GM12864 (cell line): ENCODE measurements at regions not wholly inside any gene's neighbourhood (a gene's known extent, or its start where the extent isn't known, plus 50 kb on each side); places are given as distances from the start of the nearest gene placed in this dataset.
"Not testable (repeated sequence)": the region's sequence is repeated elsewhere in the genome, so short reads cannot be mapped to it uniquely, and the experiment has no call there.

Experiments
- DNase-seq: peaks from one replicate; pipeline ENCODE4 v3.0.0-alpha.2; 2011; ENCODE audit warnings: low read depth
- H3K4me3 ChIP-seq: 2 replicates; pipeline ENCODE4 v1.5.1; 2011; ENCODE audit warnings: mild to moderate bottlenecking, low read depth, low read length, control low read depth
- TF ChIP-seq, protein P1 (sequence below): IDR thresholded peaks from 2 replicates; pipeline ENCODE4 v1.5.1; 2011; ENCODE audit warnings: low read depth, mild to moderate bottlenecking, moderate library complexity, low read length, control low read depth, inconsistent platforms; ENCODE audit errors: missing control alignments

DNA sequence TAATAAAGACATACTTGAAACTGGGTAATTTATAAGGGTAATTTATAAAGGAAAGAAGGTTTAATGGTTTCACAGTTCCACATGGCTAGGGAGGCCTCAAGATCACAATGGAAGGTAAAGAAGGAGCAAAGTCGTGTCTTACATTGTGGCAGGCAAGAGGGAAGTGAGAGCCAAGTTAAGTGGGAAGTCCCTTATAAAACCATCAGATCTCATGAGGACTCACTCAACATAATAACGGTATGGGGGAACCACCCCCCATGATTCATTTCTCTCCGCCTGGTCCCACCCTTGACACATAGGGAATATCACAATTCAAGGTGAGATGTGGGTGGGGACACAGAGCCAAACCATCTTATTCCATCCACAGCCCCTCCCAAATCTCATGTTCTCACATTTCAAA, 76.8 kb upstream of the ZNF678 start:
- no peak overlapping the region for H3K4me3 ChIP-seq
- TF ChIP-seq, protein P1, sequence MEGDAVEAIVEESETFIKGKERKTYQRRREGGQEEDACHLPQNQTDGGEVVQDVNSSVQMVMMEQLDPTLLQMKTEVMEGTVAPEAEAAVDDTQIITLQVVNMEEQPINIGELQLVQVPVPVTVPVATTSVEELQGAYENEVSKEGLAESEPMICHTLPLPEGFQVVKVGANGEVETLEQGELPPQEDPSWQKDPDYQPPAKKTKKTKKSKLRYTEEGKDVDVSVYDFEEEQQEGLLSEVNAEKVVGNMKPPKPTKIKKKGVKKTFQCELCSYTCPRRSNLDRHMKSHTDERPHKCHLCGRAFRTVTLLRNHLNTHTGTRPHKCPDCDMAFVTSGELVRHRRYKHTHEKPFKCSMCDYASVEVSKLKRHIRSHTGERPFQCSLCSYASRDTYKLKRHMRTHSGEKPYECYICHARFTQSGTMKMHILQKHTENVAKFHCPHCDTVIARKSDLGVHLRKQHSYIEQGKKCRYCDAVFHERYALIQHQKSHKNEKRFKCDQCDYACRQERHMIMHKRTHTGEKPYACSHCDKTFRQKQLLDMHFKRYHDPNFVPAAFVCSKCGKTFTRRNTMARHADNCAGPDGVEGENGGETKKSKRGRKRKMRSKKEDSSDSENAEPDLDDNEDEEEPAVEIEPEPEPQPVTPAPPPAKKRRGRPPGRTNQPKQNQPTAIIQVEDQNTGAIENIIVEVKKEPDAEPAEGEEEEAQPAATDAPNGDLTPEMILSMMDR = no peak
- DNase-seq = no peak

DNA sequence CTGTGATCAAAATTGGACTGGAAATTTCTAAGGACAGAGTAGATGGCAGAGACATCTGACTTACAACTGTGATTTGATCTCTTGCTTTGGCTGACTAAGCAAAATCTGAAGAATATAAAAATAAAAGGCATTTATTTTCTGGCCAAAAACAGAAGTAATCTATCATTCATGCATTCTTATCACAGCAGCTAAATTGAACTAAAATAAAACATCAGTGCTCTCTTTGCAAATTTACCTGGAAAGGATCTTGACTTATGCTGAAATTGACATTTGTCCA, 81.4 kb upstream of the ZNF678 start:
- H3K4me3 ChIP-seq = no peak overlapping the region
- DNase-seq = no peak
- TF ChIP-seq, protein P1 = no peak

DNA sequence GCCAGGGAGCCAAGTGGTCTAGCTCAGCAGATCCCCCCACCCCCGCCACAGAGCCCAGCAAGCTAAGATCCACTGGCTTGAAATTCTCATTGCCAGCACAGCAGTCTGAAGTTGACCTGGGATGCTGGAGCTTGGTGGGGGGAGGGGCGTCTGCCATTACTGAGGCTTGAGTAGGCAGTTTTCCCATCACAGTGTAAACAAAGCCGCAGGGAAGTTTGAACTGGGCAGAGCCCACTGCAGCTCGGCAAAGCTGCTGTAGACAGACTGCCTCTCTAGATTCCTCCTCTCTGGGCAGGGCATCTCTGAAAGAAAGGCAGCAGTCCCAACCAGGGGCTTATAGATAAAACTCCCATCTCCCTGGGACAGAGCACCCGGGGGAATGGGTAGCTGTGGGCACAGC, 89.3 kb upstream of the ZNF678 start:
- H3K4me3 ChIP-seq, DNase-seq: not testable (repeated sequence)

DNA sequence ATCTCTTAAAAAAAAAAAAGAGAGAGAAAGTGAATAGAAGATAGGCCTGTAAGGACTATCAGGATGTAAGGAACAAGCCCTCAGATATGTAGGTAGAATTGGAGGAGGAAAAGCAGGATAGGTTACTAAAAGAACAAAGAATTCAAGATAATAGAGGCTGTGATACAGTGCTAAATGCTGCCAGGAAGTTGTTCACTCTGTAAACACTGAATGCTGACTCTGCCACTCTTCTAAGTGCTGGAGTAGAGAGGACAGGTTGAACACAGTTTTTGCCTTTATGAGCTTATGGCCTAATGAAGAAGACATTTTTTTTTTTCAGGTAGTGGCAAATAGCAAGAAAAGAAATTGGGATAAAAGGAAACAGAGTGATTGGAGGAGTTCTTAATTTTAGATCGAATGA, 90.6 kb upstream of the ZNF678 start:
- no peak for DNase-seq
- TF ChIP-seq, protein P1 = no peak

DNA sequence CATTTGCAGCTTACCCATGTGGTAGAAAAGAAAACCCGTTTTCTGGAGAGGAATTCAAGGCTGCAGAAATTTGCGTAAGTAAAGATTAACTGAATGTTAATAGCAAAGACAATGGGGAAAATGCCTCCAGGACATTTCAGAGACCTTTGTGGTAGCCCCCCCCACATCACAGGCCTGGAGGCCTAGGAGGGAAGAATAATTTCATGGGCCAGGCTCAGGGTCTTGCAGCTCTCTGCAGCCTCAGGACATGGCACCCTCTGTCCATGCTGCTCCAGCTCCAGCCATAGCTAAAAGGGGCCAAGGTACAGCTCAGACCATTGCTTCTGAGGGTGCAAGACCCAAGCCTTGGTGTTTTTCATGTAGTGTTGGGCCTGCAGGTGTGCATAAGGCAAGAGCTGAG, 92.7 kb upstream of the ZNF678 start:
- H3K4me3 ChIP-seq = no peak overlapping the region
- TF ChIP-seq, protein P1 = no peak
- DNase-seq = no peak

More for the DNA sequence above, 90.6 kb upstream of the ZNF678 start:
- H3K4me3 ChIP-seq = no peak overlapping the region

DNA sequence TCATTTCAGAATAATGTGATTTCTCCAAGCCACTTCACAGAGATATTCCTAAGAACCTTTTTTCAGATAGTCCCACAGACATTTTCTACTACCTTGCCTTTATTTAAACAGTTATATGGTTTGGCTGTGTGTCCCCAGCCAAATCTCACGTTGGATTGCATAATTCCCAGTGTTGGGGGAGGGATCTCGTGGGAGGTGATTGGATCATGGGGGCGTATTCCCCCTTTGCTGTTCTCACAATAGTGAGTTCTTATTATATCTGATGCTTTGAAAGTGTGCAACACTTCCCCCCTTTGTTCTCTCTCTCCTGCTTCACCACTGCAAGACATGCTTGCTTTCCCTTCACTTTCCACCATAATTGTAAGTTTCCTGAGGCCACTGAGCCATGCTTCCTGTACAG, 93.6 kb upstream of the ZNF678 start:
- TF ChIP-seq, protein P1 = no peak
- DNase-seq = no peak
- H3K4me3 ChIP-seq = no peak overlapping the region

DNA sequence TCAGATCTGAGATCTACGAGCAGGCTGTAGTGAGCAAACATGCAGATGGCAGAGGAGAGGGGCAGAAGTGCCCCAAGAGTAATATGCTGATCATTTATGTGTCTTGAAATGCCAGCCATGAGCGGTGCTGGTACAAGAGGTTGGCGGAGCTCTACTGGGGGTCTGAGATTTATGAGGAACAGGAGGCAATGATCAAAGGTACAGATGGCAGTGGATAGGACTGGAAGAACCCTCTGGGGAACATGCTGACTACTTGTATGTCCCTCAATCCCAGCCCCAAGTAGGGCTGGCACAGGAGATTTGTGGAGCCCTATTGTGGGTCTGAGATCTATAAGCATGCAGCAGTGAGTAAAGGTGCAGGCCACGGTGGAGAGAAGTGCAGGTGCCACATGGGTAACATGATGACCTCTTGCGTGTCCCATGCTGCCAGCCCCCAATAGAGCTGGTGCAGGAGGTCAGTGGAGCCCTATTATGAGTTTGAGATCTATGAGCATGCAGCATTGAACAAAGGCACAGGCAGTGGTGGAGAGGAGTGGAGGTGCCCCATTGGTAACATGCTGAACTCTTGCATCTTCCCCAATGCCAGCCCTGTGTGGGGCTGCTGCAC, 97.2 kb upstream of the ZNF678 start:
- DNase-seq = no peak
- TF ChIP-seq, protein P1 = no peak
- no peak overlapping the region for H3K4me3 ChIP-seq
